OCI-LY1 (cell line): ENCODE measurements at regions not wholly inside any gene's neighbourhood (a gene's known extent, or its start where the extent isn't known, plus 50 kb on each side); places are given as distances from the start of the nearest gene placed in this dataset.

Source experiments
- EZH2 ChIP-seq: fragments of 200-600 bp; sonication (generic), shearing (Covaris generic); IDR thresholded peaks from 2 replicates; pipeline ENCODE4 v1.8.0; 2017; ENCODE audit warnings: borderline replicate concordance, mixed run types, mild to moderate bottlenecking, antibody characterized with exemption, low read length, moderate library complexity, mixed read lengths
- TF ChIP-seq, protein P1 (sequence below): fragments of 200-600 bp; sonication (generic), shearing (Covaris generic); IDR thresholded peaks from 2 replicates; pipeline ENCODE4 v1.5.1; 2017; ENCODE audit warnings: mild to moderate bottlenecking, antibody characterized with exemption, low read length, moderate library complexity, mixed read lengths

DNA sequence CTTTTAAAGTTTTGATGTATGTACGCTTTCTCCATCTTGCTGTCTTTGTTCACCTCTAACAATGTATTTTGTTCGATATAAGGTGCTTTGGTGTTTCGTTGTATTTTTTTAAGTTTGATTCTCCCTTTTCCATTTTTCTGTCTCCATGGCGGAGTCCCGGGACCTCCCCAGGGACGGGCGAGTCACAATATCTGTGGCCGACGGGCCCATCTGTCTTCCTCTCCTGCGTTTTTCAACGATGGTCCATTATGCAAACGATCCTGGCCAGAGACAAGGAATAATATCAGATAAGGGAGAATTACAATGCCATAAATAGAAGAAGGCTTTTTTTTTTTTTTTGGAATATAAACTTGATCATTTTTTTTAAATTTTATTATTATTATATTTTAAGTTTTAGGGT lies 112.3 kb upstream of the SHOX start:
- TF ChIP-seq, protein P1, sequence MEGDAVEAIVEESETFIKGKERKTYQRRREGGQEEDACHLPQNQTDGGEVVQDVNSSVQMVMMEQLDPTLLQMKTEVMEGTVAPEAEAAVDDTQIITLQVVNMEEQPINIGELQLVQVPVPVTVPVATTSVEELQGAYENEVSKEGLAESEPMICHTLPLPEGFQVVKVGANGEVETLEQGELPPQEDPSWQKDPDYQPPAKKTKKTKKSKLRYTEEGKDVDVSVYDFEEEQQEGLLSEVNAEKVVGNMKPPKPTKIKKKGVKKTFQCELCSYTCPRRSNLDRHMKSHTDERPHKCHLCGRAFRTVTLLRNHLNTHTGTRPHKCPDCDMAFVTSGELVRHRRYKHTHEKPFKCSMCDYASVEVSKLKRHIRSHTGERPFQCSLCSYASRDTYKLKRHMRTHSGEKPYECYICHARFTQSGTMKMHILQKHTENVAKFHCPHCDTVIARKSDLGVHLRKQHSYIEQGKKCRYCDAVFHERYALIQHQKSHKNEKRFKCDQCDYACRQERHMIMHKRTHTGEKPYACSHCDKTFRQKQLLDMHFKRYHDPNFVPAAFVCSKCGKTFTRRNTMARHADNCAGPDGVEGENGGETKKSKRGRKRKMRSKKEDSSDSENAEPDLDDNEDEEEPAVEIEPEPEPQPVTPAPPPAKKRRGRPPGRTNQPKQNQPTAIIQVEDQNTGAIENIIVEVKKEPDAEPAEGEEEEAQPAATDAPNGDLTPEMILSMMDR = no peak
- no peak for TF ChIP-seq EZH2
